ENCODE measurements at regions not wholly inside any gene's neighbourhood (a gene's known extent, or its start where the extent isn't known, plus 50 kb on each side); places are given as distances from the start of the nearest gene placed in this dataset.

- no peak overlapping the region for H3K9ac ChIP-seq (ENCODE audit: low read depth, low read length, poor library complexity, severe bottlenecking)
Measured at GRCh38 chr5:38764937-38765391, 80.8 kb upstream of the OSMR start.

GRCh38 chr5:38765399-38765861 lies 80.4 kb upstream of the OSMR start:
- Histone ChIP-seq H3K4me2 (ENCODE audit: low read depth, low read length, poor library complexity, severe bottlenecking) (no peak overlapping the region), H3K4me3 (ENCODE audit: low read length, poor library complexity, severe bottlenecking) (no peak overlapping the region), H3K9me3 (ENCODE audit: insufficient read depth, low read depth, low read length) (no peaks in the 10 kb centered on the region; the same call in 1 of the 2 replicates), H3K79me2 (ENCODE audit: insufficient read depth, low read length) (no peaks in the 10 kb centered on the region), H3F3A (ENCODE audit: low read depth) (no peaks in the 10 kb centered on the region), H3K9me2 (replicated peaks; ENCODE audit: low read depth, low read length) (0 out of 2 replicates have a peak, but pooled peaks cover 5% of the 10 kb centered on the region), H4K20me1 (ENCODE audit: insufficient read depth, low read length, poor library complexity, severe bottlenecking) (no peaks in the 10 kb centered on the region), H2AFZ (ENCODE audit: low read length) (no peak overlapping the region), H3K36me3 (ENCODE audit: insufficient read depth, low read length) (no peaks in the 10 kb centered on the region), H3K27me3 (ENCODE audit: insufficient read depth, low read length, poor library complexity, severe bottlenecking) (no peaks in the 10 kb centered on the region), H3K9ac (ENCODE audit: low read depth, low read length, poor library complexity, severe bottlenecking) (no peak overlapping the region), H3K4me1 (ENCODE audit: insufficient read depth, low read length, poor library complexity, severe bottlenecking) (no peaks in the 10 kb centered on the region)
- no peak for TF ChIP-seq CTCF (conservative IDR thresholded peaks at IDR 0.05; ENCODE audit: low read length)
- TF ChIP-seq EZH2phosphoT487 (IDR thresholded peaks at IDR 0.05; ENCODE audit: borderline replicate concordance) = no peak

More at GRCh38 chr5:38764937-38765391, 80.8 kb upstream of the OSMR start:
- H3K79me2 ChIP-seq (ENCODE audit: insufficient read depth, low read length) = no peaks in the 10 kb centered on the region
- H3K4me3 ChIP-seq (ENCODE audit: low read length, poor library complexity, severe bottlenecking) = no peak overlapping the region
- TF ChIP-seq CTCF (conservative IDR thresholded peaks at IDR 0.05; ENCODE audit: low read length) = no peak
- no peaks in the 10 kb centered on the region for H3K27me3 ChIP-seq (ENCODE audit: insufficient read depth, low read length, poor library complexity, severe bottlenecking)
- H3F3A ChIP-seq (ENCODE audit: low read depth) = no peaks in the 10 kb centered on the region
- no peaks in the 10 kb centered on the region for H3K4me1 ChIP-seq (ENCODE audit: insufficient read depth, low read length, poor library complexity, severe bottlenecking)
- H3K36me3 ChIP-seq (ENCODE audit: insufficient read depth, low read length) = no peaks in the 10 kb centered on the region
- no peak overlapping the region for H3K4me2 ChIP-seq (ENCODE audit: low read depth, low read length, poor library complexity, severe bottlenecking)
- no peaks in the 10 kb centered on the region; the same call in 1 of the 2 replicates for H3K9me3 ChIP-seq (ENCODE audit: insufficient read depth, low read depth, low read length)
- H2AFZ ChIP-seq (ENCODE audit: low read length) = no peak overlapping the region
- no peaks in the 10 kb centered on the region for H4K20me1 ChIP-seq (ENCODE audit: insufficient read depth, low read length, poor library complexity, severe bottlenecking)
- H3K9me2 ChIP-seq (replicated peaks; ENCODE audit: low read depth, low read length) = 0 out of 2 replicates have a peak, but pooled peaks cover 5% of the 10 kb centered on the region

GRCh38 chr5:38766151-38766550 lies 79.7 kb upstream of the OSMR start:
- H4K20me1 ChIP-seq (ENCODE audit: insufficient read depth, low read length, poor library complexity, severe bottlenecking) = no peaks in the 10 kb centered on the region
- 0 out of 2 replicates have a peak, but pooled peaks cover 5% of the 10 kb centered on the region for H3K9me2 ChIP-seq (replicated peaks; ENCODE audit: low read depth, low read length)
- H3K4me2 ChIP-seq (ENCODE audit: low read depth, low read length, poor library complexity, severe bottlenecking) = no peak overlapping the region
- H3K9ac ChIP-seq (ENCODE audit: low read depth, low read length, poor library complexity, severe bottlenecking) = no peak overlapping the region
- H3K4me1 ChIP-seq (ENCODE audit: insufficient read depth, low read length, poor library complexity, severe bottlenecking) = no peaks in the 10 kb centered on the region
- no peak for TF ChIP-seq CTCF (conservative IDR thresholded peaks at IDR 0.05; ENCODE audit: low read length)
- TF ChIP-seq EZH2phosphoT487 (IDR thresholded peaks at IDR 0.05; ENCODE audit: borderline replicate concordance) = no peak
- H3K36me3 ChIP-seq (ENCODE audit: insufficient read depth, low read length) = no peaks in the 10 kb centered on the region
- H2AFZ ChIP-seq (ENCODE audit: low read length) = no peak overlapping the region
- no peaks in the 10 kb centered on the region; the same call in 1 of the 2 replicates for H3K9me3 ChIP-seq (ENCODE audit: insufficient read depth, low read depth, low read length)
- H3K79me2 ChIP-seq (ENCODE audit: insufficient read depth, low read length) = no peaks in the 10 kb centered on the region
- H3K27me3 ChIP-seq (ENCODE audit: insufficient read depth, low read length, poor library complexity, severe bottlenecking) = no peaks in the 10 kb centered on the region
- no peaks in the 10 kb centered on the region for H3F3A ChIP-seq (ENCODE audit: low read depth)
- H3K4me3 ChIP-seq (ENCODE audit: low read length, poor library complexity, severe bottlenecking) = no peak overlapping the region
